Endothelial cell of umbilical vein (primary cell): ENCODE measurements at regions not wholly inside any gene's neighbourhood (a gene's known extent, or its start where the extent isn't known, plus 50 kb on each side); places are given as distances from the start of the nearest gene placed in this dataset.
"Not testable (repeated sequence)": the region's sequence is repeated elsewhere in the genome, so short reads cannot be mapped to it uniquely, and the experiment has no call there.

Source experiments
- BruUV-seq: library from RNA; stranded (reverse); fragments of 400-500 nt; replicated peaks from 2 replicates; lab custom pipeline; 2021; lab: Mats Ljungman, UMichigan
- CTCF ChIA-PET: fragments of 300-600, 350-600 bp; sonication (Branson Sonifier 250); formaldehyde crosslinking; loops from one replicate; lab custom pipeline; 2021; ENCODE audit warnings: antibody characterized with exemption, inconsistent platforms; lab: Charles Lee
- POLR2A ChIA-PET: fragments of 300-600, 350-600 bp; sonication (Branson Sonifier 250); formaldehyde crosslinking; loops from one replicate; lab custom pipeline; 2021; ENCODE audit warnings: antibody characterized with exemption, inconsistent platforms; lab: Charles Lee
- DNase-seq: peaks from one replicate; pipeline ENCODE4 v3.0.0-alpha.2; 2011; ENCODE audit warnings: low read depth, low spot score
- FAIRE-seq: peaks from 2 replicates; lab custom pipeline; 2011; peaks lifted over from hg19 to GRCh38; lab: Jason Lieb, UNC
- H2AFZ ChIP-seq: 2 replicates; pipeline ENCODE4 v1.6.0; 2012; ENCODE audit warnings: low read depth, low read length, control low read depth, inconsistent platforms
- H3K27ac ChIP-seq: 2 replicates; pipeline ENCODE4 v1.5.1; 2011; ENCODE audit warnings: low read depth, mild to moderate bottlenecking, control low read depth, low read length, moderate library complexity; ENCODE audit not compliant: insufficient read depth
- H3K27me3 ChIP-seq, 2 experiments: 2 replicates each; pipeline versions ENCODE4 v1.6.0 to v1.6.1; 2011; ENCODE audit warnings: low read length in 2 of 2, mixed read lengths in 1 of 2; ENCODE audit not compliant: control insufficient read depth in 2 of 2, insufficient read depth in 2 of 2
- H3K36me3 ChIP-seq, 2 experiments: 2 replicates in 1 of 2; 3 replicates in 1 of 2; pipeline ENCODE4 v1.5.1; 2011; ENCODE audit warnings: low read length in 2 of 2, mild to moderate bottlenecking in 1 of 2, moderate library complexity in 1 of 2; ENCODE audit not compliant: control insufficient read depth in 2 of 2, insufficient read depth in 2 of 2; ENCODE audit errors: extremely low read depth in 1 of 2
- H3K4me1 ChIP-seq: 3 replicates; pipeline ENCODE4 v1.5.1; 2011; ENCODE audit warnings: mild to moderate bottlenecking, low read length; ENCODE audit not compliant: control insufficient read depth, insufficient read depth; ENCODE audit errors: extremely low read depth
- H3K4me2 ChIP-seq: 2 replicates; pipeline ENCODE4 v1.6.1; 2011; ENCODE audit warnings: low read length, control low read depth, mixed read lengths; ENCODE audit not compliant: insufficient read depth
- H3K4me3 ChIP-seq, 3 experiments: fragments of 200-600 bp in 1 of 3; sonication (generic), shearing (Covaris generic) in 1 of 3; replicated peaks in 1 of 3; 2 replicates each; pipeline ENCODE4 v1.5.1; 2011 to 2016; ENCODE audit warnings: control low read depth in 3 of 3, low read length in 3 of 3, mild to moderate bottlenecking in 2 of 3, inconsistent platforms in 1 of 3, low read depth in 1 of 3, moderate library complexity in 1 of 3; ENCODE audit not compliant: insufficient read depth in 1 of 3
- H3K79me2 ChIP-seq: 2 replicates; pipeline ENCODE4 v1.6.0; 2012; ENCODE audit warnings: low read length, inconsistent platforms; ENCODE audit not compliant: control insufficient read depth, insufficient read depth
- H3K9ac ChIP-seq: replicated peaks from 2 replicates; pipeline ENCODE3; 2011; ENCODE audit warnings: low read length, control low read depth; ENCODE audit not compliant: insufficient read depth; ENCODE audit errors: extremely low read depth
- H3K9me1 ChIP-seq: replicated peaks from 3 replicates; pipeline ENCODE4 v1.6.0; 2011; ENCODE audit warnings: mild to moderate bottlenecking, low read length; ENCODE audit not compliant: control insufficient read depth, insufficient read depth; ENCODE audit errors: extremely low read depth
- H3K9me3 ChIP-seq: replicated peaks from 2 replicates; pipeline ENCODE4 v1.5.1; 2012; ENCODE audit warnings: low read length, inconsistent platforms; ENCODE audit not compliant: control insufficient read depth, insufficient read depth
- H4K20me1 ChIP-seq: replicated peaks from 2 replicates; pipeline ENCODE3; 2011; ENCODE audit warnings: mild to moderate bottlenecking, low read length; ENCODE audit not compliant: control insufficient read depth, insufficient read depth; ENCODE audit errors: extremely low read depth
- dilution Hi-C: fragments of 300-500 bp; cut with MboI; formaldehyde crosslinking; loops from one replicate; pipeline ENCODE4 v1.15.0; 2019; ENCODE audit warnings: low sequenced_read_pairs; ENCODE audit not compliant: extremely low pct_ligation_motif_present
- intact Hi-C: fragments of 100-400 bp; cut with micrococcal nuclease; formaldehyde crosslinking; loops from one replicate; pipeline ENCODE4 v1.10.0; 2022

- BruUV-seq, H2AFZ ChIP-seq, H3K36me3 ChIP-seq, H3K27ac ChIP-seq, intact Hi-C loops, H3K4me1 ChIP-seq, dilution Hi-C loops, H3K9me1 ChIP-seq, H3K27me3 ChIP-seq, DNase-seq, H3K79me2 ChIP-seq, H3K4me2 ChIP-seq, H3K9ac ChIP-seq, POLR2A ChIA-PET, H3K4me3 ChIP-seq, CTCF ChIA-PET, H4K20me1 ChIP-seq, FAIRE-seq, H3K9me3 ChIP-seq: not testable (repeated sequence)
These were observed 708.9 kb upstream of the TPTE start for GRCh38 chr21:9812507-9812906.

- BruUV-seq, H2AFZ ChIP-seq, H3K9me3 ChIP-seq, DNase-seq, H3K9ac ChIP-seq, H3K27me3 ChIP-seq, POLR2A ChIA-PET, H3K27ac ChIP-seq, H3K4me2 ChIP-seq, H3K36me3 ChIP-seq, H3K9me1 ChIP-seq, CTCF ChIA-PET, H3K4me3 ChIP-seq, intact Hi-C loops, dilution Hi-C loops, H3K79me2 ChIP-seq, FAIRE-seq, H3K4me1 ChIP-seq, H4K20me1 ChIP-seq: not testable (repeated sequence)
These were observed 707.2 kb upstream of the TPTE start for GRCh38 chr21:9813894-9814814.

- H2AFZ ChIP-seq, CTCF ChIA-PET, H4K20me1 ChIP-seq, DNase-seq, BruUV-seq, H3K4me3 ChIP-seq, POLR2A ChIA-PET, intact Hi-C loops, H3K9me1 ChIP-seq, H3K36me3 ChIP-seq, H3K27ac ChIP-seq, H3K79me2 ChIP-seq, H3K9ac ChIP-seq, H3K4me1 ChIP-seq, H3K27me3 ChIP-seq, H3K4me2 ChIP-seq, H3K9me3 ChIP-seq, FAIRE-seq, dilution Hi-C loops: not testable (repeated sequence)
These were observed 706.1 kb upstream of the TPTE start for GRCh38 chr21:9815181-9815789.

- dilution Hi-C loops, BruUV-seq, FAIRE-seq, H3K27ac ChIP-seq, H4K20me1 ChIP-seq, H3K9me3 ChIP-seq, H3K4me1 ChIP-seq, DNase-seq, H3K9me1 ChIP-seq, CTCF ChIA-PET, H3K27me3 ChIP-seq, H3K4me3 ChIP-seq, POLR2A ChIA-PET, H3K9ac ChIP-seq, H3K4me2 ChIP-seq, H3K79me2 ChIP-seq, H2AFZ ChIP-seq, H3K36me3 ChIP-seq, intact Hi-C loops: not testable (repeated sequence)
These were observed 704.5 kb upstream of the TPTE start for GRCh38 chr21:9816734-9817334.
